Uterus (tissue), 3 donors: ENCODE measurements at regions not wholly inside any gene's neighbourhood (a gene's known extent, or its start where the extent isn't known, plus 50 kb on each side); places are given as distances from the start of the nearest gene placed in this dataset.

ENCODE experiments used
- DNase-seq, 2 donors: peaks; one replicate each; pipeline ENCODE4 v3.0.0-alpha.2; 2019 to 2020
- H3K27ac ChIP-seq, 2 donors: fragments of 200-600 bp; sonication (generic); 1 replicate in 1 of 2; 2 replicates in 1 of 2; pipeline ENCODE4 v1.5.1; 2016 to 2018
- H3K27me3 ChIP-seq, 2 donors: fragments of 200-600 bp; sonication (generic); one replicate each; pipeline ENCODE4 v1.5.1; 2018 to 2019; ENCODE audit warnings: control low read depth in 1 of 2
- H3K36me3 ChIP-seq, 2 donors: fragments of 200-600 bp; sonication (generic); one replicate each; pipeline ENCODE4 v1.5.1; 2019; ENCODE audit warnings: control low read depth in 1 of 2
- H3K4me1 ChIP-seq, 2 donors: fragments of 200-600 bp; sonication (generic); one replicate each; pipeline ENCODE4 v1.5.1; 2018 to 2019; ENCODE audit warnings: control low read depth in 1 of 2
- H3K4me3 ChIP-seq, 2 donors: fragments of 200-600 bp; sonication (generic); 1 replicate in 1 of 2; 2 replicates in 1 of 2; pipeline ENCODE4 v1.5.1; 2018 to 2019; ENCODE audit warnings: mild to moderate bottlenecking in 1 of 2
- H3K9me3 ChIP-seq, 2 donors: fragments of 200-600 bp; sonication (generic); one replicate each; pipeline ENCODE4 v1.5.1; 2019; ENCODE audit warnings: control low read depth in 1 of 2
- POLR2A ChIP-seq, 2 donors: fragments of 450-650 bp; IDR thresholded peaks; one replicate each; pipeline ENCODE4 v1.6.1; 2016; ENCODE audit warnings: antibody characterized with exemption in 2 of 2, mild to moderate bottlenecking in 1 of 2, moderate library complexity in 1 of 2
- intact Hi-C: fragments of 100-400 bp; cut with DNase I; formaldehyde crosslinking; loops from one replicate; pipeline ENCODE4 v1.15.1; 2023; ENCODE audit warnings: low total_unique reads
- TF ChIP-seq, protein P1 (sequence below), 4 experiments: fragments of 200-600 bp in 2 of 4; fragments of 450-650 bp in 2 of 4; sonication (generic) in 2 of 4; IDR thresholded peaks; one replicate each; pipeline ENCODE4 v1.5.1; 2016 to 2019; ENCODE audit warnings: antibody characterized with exemption in 4 of 4, mild to moderate bottlenecking in 2 of 4, moderate library complexity in 1 of 4
- donor health status: DM: yes; HTN: yes; CAD: no.

DNA sequence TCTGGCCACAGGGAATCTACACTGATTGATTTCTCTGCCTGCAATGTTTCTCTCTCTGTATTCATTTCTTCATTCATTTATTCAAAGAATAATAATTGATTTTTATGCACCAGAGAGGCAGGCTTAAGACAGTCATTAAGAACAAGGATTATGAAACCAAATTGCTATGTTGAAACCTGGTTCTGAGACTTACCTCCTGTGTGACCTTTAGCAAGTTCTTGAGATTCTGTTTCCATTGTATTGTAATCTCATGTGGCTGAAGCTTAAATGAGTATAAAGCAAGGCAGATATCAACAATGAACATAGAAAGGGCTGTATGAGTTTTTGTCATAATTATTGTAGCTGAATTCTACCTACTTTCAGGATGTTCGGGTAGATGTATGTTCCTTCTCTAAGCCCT, 129.6 kb upstream of the GRIA1 start:
- Histone ChIP-seq H3K9me3 (no peaks in the 10 kb centered on the region), H3K36me3 (no peaks in the 10 kb centered on the region), H3K4me1 (no peaks in the 10 kb centered on the region), H3K27ac (no peak overlapping the region), H3K27me3 (no peaks in the 10 kb centered on the region), H3K4me3 (no peak overlapping the region)
- TF ChIP-seq, protein P1, sequence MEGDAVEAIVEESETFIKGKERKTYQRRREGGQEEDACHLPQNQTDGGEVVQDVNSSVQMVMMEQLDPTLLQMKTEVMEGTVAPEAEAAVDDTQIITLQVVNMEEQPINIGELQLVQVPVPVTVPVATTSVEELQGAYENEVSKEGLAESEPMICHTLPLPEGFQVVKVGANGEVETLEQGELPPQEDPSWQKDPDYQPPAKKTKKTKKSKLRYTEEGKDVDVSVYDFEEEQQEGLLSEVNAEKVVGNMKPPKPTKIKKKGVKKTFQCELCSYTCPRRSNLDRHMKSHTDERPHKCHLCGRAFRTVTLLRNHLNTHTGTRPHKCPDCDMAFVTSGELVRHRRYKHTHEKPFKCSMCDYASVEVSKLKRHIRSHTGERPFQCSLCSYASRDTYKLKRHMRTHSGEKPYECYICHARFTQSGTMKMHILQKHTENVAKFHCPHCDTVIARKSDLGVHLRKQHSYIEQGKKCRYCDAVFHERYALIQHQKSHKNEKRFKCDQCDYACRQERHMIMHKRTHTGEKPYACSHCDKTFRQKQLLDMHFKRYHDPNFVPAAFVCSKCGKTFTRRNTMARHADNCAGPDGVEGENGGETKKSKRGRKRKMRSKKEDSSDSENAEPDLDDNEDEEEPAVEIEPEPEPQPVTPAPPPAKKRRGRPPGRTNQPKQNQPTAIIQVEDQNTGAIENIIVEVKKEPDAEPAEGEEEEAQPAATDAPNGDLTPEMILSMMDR (IDR thresholded peaks at IDR 0.05): no peak
- TF ChIP-seq POLR2A (IDR thresholded peaks at IDR 0.05): no peak
- intact Hi-C loops: no loop called here
- no peak for DNase-seq

DNA sequence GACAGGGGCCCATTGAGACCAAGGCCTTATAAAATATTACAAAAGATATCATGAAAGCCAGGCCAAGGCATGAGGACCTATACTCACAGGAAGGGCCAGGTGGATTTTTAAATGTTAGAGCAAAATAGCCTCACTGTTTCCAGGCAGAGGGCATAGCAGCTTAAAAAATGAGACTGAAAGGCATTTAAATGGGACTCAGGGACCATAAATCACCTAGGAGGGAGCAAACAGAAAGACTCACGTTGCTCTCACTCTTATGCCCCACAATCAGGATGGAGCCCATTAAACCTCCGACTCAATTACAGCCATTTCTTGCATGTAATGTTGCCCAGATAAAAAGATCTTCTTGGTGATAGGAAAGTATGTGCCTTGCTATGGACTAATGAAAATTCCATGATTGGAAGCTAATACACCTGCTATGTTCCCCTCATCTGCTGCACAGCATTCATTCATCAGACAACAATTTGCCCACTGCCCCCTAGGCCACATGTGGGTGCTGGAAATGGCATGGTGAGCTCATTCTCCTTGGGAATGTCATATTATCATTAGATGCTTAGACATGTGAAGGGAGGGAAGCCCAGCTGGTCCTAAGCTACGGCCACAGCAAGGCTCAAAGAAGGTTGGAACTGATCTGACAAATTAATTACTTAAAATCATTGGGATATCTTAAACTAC, 128.6 kb upstream of the GRIA1 start:
- no peak for DNase-seq
- Histone ChIP-seq H3K9me3 (no peaks in the 10 kb centered on the region), H3K4me1 (no peaks in the 10 kb centered on the region), H3K27ac (no peak overlapping the region), H3K4me3 (no peak overlapping the region), H3K27me3 (no peaks in the 10 kb centered on the region), H3K36me3 (no peaks in the 10 kb centered on the region)
- intact Hi-C loops: no loop called here
- TF ChIP-seq, protein P1 (IDR thresholded peaks at IDR 0.05): no peak
- TF ChIP-seq POLR2A (IDR thresholded peaks at IDR 0.05): no peak

DNA sequence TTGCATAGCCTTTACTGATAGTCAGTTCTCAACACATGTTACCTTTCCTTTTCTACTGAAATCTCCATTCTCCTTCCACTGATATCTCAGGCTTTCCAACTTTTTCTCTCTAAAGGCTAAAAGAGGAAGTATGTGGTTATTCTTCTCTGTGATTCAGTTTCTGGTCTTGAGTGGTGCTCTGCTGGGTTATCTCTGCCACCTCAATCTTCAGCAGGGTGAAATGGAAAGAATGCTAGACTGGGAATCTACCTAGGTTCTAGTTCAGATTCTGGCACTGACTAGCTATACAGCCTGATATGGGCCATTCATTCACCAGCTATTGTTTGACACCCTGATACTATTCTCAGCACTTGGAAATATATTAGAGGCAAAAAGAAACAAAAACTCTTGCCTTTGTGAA, 124.9 kb upstream of the GRIA1 start:
- DNase-seq: no peak
- Histone ChIP-seq H3K9me3 (no peaks in the 10 kb centered on the region), H3K36me3 (no peaks in the 10 kb centered on the region), H3K27me3 (no peaks in the 10 kb centered on the region), H3K27ac (no peak overlapping the region), H3K4me3 (no peak overlapping the region), H3K4me1 (no peaks in the 10 kb centered on the region)
- TF ChIP-seq POLR2A (IDR thresholded peaks at IDR 0.05): no peak
- TF ChIP-seq, protein P1 (IDR thresholded peaks at IDR 0.05): no peak
- intact Hi-C loops: no loop called here

DNA sequence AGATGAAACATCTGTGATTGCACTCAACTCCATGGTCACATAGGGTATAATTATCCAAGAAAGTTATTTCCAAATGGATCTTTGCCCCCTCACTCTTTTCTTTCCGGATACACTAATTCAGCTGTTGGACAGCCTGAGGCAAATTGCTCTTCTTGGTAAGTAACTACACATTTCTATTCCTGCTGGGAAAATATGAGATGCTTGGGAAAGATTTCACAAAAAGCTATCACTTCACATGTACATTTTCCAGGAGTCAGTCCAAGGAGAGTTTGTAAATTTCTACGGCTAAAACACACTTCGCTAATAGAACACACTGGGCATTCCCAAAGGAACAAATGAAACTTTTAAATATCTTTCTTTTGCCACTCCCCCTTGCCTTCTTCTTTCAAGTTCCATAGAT, 123.0 kb upstream of the GRIA1 start:
- TF ChIP-seq, protein P1 (IDR thresholded peaks at IDR 0.05): no peak
- Histone ChIP-seq H3K4me3 (no peak overlapping the region), H3K27me3 (no peaks in the 10 kb centered on the region), H3K36me3 (no peaks in the 10 kb centered on the region), H3K4me1 (no peaks in the 10 kb centered on the region), H3K9me3 (no peaks in the 10 kb centered on the region), H3K27ac (no peak overlapping the region)
- DNase-seq: no peak
- intact Hi-C loops: no loop called here

DNA sequence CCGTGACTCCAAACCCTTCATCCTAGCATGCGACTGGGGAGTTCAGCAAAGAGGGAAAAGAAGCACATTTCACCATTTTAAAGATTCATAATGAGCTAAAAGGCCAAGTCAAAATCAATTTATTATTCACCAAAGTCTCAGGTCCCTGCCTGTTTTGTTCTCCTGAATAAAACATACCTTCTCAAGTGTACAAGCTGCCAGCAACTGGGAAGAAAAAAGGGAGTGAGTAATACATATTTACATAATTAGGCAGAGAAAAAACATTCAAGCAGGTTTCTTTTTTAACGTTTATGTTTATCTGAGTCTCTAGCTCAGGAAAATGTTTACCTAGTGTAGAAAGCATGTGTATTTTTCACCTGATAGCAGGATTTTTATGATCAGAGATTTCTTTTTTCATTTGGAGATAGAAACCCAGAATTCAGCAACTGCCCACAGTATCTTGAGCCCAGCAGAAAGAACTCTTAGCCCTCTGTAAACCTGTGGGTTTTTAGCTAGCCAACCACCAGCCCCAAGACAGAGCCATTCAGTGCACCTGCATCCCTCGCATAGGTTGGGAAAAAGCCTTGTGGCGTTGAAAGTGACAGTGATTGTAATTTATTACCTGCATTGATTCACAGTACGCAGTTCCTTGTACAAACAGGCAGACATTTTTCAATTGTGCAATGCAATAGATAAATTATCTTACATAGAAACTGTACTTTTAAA, 117.9 kb upstream of the GRIA1 start:
- no peaks in the 10 kb centered on the region for H3K9me3 ChIP-seq
- intact Hi-C loops: no loop called here
- TF ChIP-seq, protein P1 (IDR thresholded peaks at IDR 0.05): no peak
- no peak for TF ChIP-seq POLR2A (IDR thresholded peaks at IDR 0.05)
- no peaks in the 10 kb centered on the region for H3K27me3 ChIP-seq
- H3K27ac ChIP-seq: no peak overlapping the region
- no peaks in the 10 kb centered on the region for H3K4me1 ChIP-seq
- no peaks in the 10 kb centered on the region for H3K36me3 ChIP-seq
- no peak overlapping the region for H3K4me3 ChIP-seq
- DNase-seq: no peak
